ENCODE measurements at regions not wholly inside any gene's neighbourhood (a gene's known extent, or its start where the extent isn't known, plus 50 kb on each side); places are given as distances from the start of the nearest gene placed in this dataset.
A peak's percentile ranks its signal among the peaks of the same experiment; 100 is the strongest.

- H2BK5ac ChIP-seq (ENCODE audit: insufficient read length, low read length) = no peak overlapping the region
- H3K9me3 Mint-ChIP-seq = peaks cover 12 to 30% of the 10 kb centered on the region in 2 experiments
- WGBS (ENCODE audit: extremely low coverage, insufficient read length, low lambda C conversion rate) = no CpG with 5 or more reads among the region's 10 CpGs
- H3T11ph ChIP-seq (ENCODE audit: low read length) = no peak overlapping the region
- H3K4me1 Mint-ChIP-seq = peaks cover 49 to 60% of the 10 kb centered on the region in 2 experiments
- no peaks in the 10 kb centered on the region for H3K79me2 ChIP-seq (ENCODE audit: insufficient read depth, low read length)
- no peak for TF ChIP-seq CTCF (conservative IDR thresholded peaks at IDR 0.05)
- 0 out of 2 replicates have a peak overlapping the region, but pooled peaks have one; percentile 31 for H3K14ac ChIP-seq (ENCODE audit: insufficient read depth, low read length)
- peaks cover 19% of the 10 kb centered on the region for H3K4me1 ChIP-seq (ENCODE audit: insufficient read depth, low read length)
- no peak overlapping the region for H2BK12ac ChIP-seq (ENCODE audit: insufficient read length, low read depth, low read length)
- no peak for DNase-seq
- H3K9ac ChIP-seq (ENCODE audit: extremely low read depth, insufficient read length, low read length) = no peak overlapping the region
- no peak overlapping the region for H2BK120ac ChIP-seq (ENCODE audit: low read depth, low read length, poor library complexity, severe bottlenecking)
- no peak overlapping the region for H3K56ac ChIP-seq (ENCODE audit: insufficient read length, low read depth, low read length)
- H3K4me3 Mint-ChIP-seq = no peak overlapping the region; a peak in 1 of 5 replicates
- no peak overlapping the region for H2BK20ac ChIP-seq (ENCODE audit: low read depth, low read length, poor library complexity, severe bottlenecking)
- H3K27me3 ChIP-seq (ENCODE audit: insufficient read depth, low read length) = no peaks in the 10 kb centered on the region
- H3K27ac ChIP-seq (ENCODE audit: insufficient read length, low read depth, low read length) = no peak overlapping the region
- H3K23ac ChIP-seq (ENCODE audit: insufficient read length, low read depth, low read length) = no peak overlapping the region
- peaks cover 5% of the 10 kb centered on the region for H3K27me3 Mint-ChIP-seq (ENCODE audit: low read depth)
- H4K20me1 ChIP-seq (ENCODE audit: control insufficient read depth, insufficient read depth, insufficient read length) = no peaks in the 10 kb centered on the region
- H3K18ac ChIP-seq (ENCODE audit: insufficient read length, low read depth, low read length) = no peak overlapping the region
- H2AK5ac ChIP-seq (ENCODE audit: insufficient read length, low read length) = no peak overlapping the region
- peaks cover 4 to 20% (median 13%) of the 10 kb centered on the region in 3 experiments; a peak in 5 of 7 replicates for H3K36me3 Mint-ChIP-seq (ENCODE audit: insufficient read depth in 1 of 3, low read depth in 3 of 3)
- no peaks in the 10 kb centered on the region for H3K23me2 ChIP-seq (ENCODE audit: insufficient read length, low read depth, low read length, poor library complexity, severe bottlenecking)
- no peak overlapping the region for H4K5ac ChIP-seq (ENCODE audit: insufficient read length, low read depth, low read length)
- no peak overlapping the region for H4K8ac ChIP-seq (replicated peaks; ENCODE audit: insufficient read length, low read depth, low read length)
- H2AFZ ChIP-seq (ENCODE audit: low read length) = no peak overlapping the region
- no peaks in the 10 kb centered on the region for H3K9me3 ChIP-seq (ENCODE audit: control insufficient read depth, low read depth, low read length)
- H3K4ac ChIP-seq (ENCODE audit: low read depth, low read length) = no peak overlapping the region
- H3K79me1 ChIP-seq (ENCODE audit: insufficient read depth, low read depth, low read length, poor library complexity, severe bottlenecking) = no peaks in the 10 kb centered on the region
- no peak overlapping the region for H3K4me2 ChIP-seq (ENCODE audit: insufficient read depth, insufficient read length, low read length)
- peak overlapping the region in 1 of 3 experiments; percentile 76; a peak in 1 of 7 replicates for H3K27ac Mint-ChIP-seq
- no peak overlapping the region for H2BK15ac ChIP-seq (ENCODE audit: low read depth, low read length)
- no peak overlapping the region for H4K91ac ChIP-seq (ENCODE audit: insufficient read length, low read depth, low read length)
Measured at GRCh38 chr10:130998642-130999041, 312.9 kb downstream of the TCERG1L start.

All from H9 (cell line).